ENCODE measurements at regions not wholly inside any gene's neighbourhood (a gene's known extent, or its start where the extent isn't known, plus 50 kb on each side); places are given as distances from the start of the nearest gene placed in this dataset.
"Not testable (repeated sequence)": the region's sequence is repeated elsewhere in the genome, so short reads cannot be mapped to it uniquely, and the experiment has no call there.

DNA sequence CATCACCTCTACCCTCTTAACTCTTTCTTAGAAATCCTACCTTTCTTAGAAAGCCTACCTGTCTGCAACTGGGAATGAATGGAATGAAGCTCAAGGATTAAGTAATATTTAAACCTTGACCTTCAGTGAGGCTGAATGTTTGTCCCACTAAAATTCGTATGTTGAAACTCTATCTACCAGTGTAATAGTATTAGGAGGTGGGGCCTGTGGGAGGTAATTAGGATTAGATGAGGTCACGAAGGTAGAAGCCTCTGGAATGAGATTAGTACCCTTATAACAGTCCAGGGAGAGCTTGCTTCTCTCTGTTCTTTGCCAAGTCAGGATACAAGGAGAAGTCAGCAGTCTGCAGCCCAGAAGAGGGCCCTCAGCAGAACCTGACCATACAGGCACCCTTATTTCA lies 158.0 kb downstream of the TENT5A start:
- CTCF ChIA-PET: interaction anchor here (0.5 kb wide), 1 partner anchor 153 kb away, joined by 3 read pairs; no protein-coding TSS in a partner anchor
- intact Hi-C loops (cut with micrococcal nuclease; ENCODE audit: unreplicated experiment): no loop called here
- DNase-seq: no peak
- Mint-ChIP-seq H3K9me3 (ENCODE audit: low read depth, unreplicated experiment) (no peaks in the 10 kb centered on the region), H3K4me1 (ENCODE audit: low read depth, unreplicated experiment) (no peaks in the 10 kb centered on the region), H3K4me3 (ENCODE audit: low read depth, unreplicated experiment) (no peak overlapping the region), H3K36me3 (ENCODE audit: insufficient read depth, unreplicated experiment) (no peaks in the 10 kb centered on the region), H3K27ac (ENCODE audit: unreplicated experiment) (no peak overlapping the region), H3K27me3 (ENCODE audit: unreplicated experiment) (no peaks in the 10 kb centered on the region)
- TF ChIP-seq, protein P1, sequence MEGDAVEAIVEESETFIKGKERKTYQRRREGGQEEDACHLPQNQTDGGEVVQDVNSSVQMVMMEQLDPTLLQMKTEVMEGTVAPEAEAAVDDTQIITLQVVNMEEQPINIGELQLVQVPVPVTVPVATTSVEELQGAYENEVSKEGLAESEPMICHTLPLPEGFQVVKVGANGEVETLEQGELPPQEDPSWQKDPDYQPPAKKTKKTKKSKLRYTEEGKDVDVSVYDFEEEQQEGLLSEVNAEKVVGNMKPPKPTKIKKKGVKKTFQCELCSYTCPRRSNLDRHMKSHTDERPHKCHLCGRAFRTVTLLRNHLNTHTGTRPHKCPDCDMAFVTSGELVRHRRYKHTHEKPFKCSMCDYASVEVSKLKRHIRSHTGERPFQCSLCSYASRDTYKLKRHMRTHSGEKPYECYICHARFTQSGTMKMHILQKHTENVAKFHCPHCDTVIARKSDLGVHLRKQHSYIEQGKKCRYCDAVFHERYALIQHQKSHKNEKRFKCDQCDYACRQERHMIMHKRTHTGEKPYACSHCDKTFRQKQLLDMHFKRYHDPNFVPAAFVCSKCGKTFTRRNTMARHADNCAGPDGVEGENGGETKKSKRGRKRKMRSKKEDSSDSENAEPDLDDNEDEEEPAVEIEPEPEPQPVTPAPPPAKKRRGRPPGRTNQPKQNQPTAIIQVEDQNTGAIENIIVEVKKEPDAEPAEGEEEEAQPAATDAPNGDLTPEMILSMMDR (IDR thresholded peaks at IDR 0.05; ENCODE audit: unreplicated experiment): no peak
- BruUV-seq (replicated peaks): no TSS peak

- TF ChIP-seq, protein P1 (IDR thresholded peaks at IDR 0.05; ENCODE audit: unreplicated experiment): no peak
- no peak for DNase-seq
- Mint-ChIP-seq H3K27ac (ENCODE audit: unreplicated experiment) (no peak overlapping the region), H3K9me3 (ENCODE audit: low read depth, unreplicated experiment) (peaks cover 4% of the 10 kb centered on the region), H3K4me1 (ENCODE audit: low read depth, unreplicated experiment) (no peaks in the 10 kb centered on the region), H3K4me3 (ENCODE audit: low read depth, unreplicated experiment) (no peak overlapping the region), H3K27me3 (ENCODE audit: unreplicated experiment) (no peaks in the 10 kb centered on the region), H3K36me3 (ENCODE audit: insufficient read depth, unreplicated experiment) (no peaks in the 10 kb centered on the region)
- BruUV-seq (replicated peaks): no TSS peak
- intact Hi-C loops (cut with micrococcal nuclease; ENCODE audit: unreplicated experiment): no loop called here
- CTCF ChIA-PET: no interaction called here
Measured at GRCh38 chr6:81590314-81590691, 162.2 kb downstream of the TENT5A start.

DNA sequence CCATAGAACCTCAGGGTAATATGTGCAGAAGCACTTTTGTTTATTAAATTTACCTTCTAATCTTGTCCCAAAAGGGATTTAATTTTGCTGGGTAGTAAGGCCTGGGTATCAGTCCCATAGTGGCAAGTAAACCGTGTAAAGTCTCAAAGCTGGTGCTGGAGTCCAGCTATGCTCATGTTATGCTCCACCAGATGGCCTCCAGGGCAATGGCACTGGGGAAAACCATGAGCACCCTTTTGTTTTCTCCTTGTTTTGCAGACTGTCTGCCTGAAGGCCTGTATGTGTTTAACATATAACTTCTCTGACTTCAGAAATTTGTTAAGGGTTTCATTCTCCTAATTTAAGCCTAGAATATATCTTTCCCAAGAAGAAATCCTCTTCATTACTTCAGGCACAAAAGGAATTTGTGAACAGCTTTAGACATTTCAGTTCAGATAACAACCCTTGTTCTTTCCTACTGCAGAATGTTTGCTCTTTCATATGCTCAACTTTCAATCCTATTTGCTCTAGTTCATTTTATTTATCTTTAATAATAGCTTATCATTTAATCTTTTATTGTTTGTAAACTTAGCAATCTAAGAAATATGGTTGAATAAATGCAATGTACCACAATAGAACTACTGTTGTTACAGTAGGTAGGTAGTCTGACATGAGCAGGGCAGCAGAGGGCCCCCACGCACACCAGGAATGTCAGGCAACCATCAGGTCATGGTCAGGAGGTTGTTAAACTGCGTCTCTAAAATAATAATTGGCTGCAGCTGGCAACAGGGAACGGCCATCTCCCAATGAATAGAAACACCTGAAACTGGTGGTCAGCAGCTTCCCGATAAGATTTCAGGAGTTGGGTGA lies 162.8 kb downstream of the TENT5A start:
- intact Hi-C loops (cut with micrococcal nuclease; ENCODE audit: unreplicated experiment): no loop called here
- Mint-ChIP-seq H3K9me3 (ENCODE audit: low read depth, unreplicated experiment) (peaks cover 4% of the 10 kb centered on the region), H3K4me1 (ENCODE audit: low read depth, unreplicated experiment) (no peaks in the 10 kb centered on the region), H3K27ac (ENCODE audit: unreplicated experiment) (no peak overlapping the region), H3K36me3 (ENCODE audit: insufficient read depth, unreplicated experiment) (no peaks in the 10 kb centered on the region), H3K4me3 (ENCODE audit: low read depth, unreplicated experiment) (no peak overlapping the region), H3K27me3 (ENCODE audit: unreplicated experiment) (no peaks in the 10 kb centered on the region)
- CTCF ChIA-PET: no interaction called here
- no peak for DNase-seq
- TF ChIP-seq, protein P1 (IDR thresholded peaks at IDR 0.05; ENCODE audit: unreplicated experiment): no peak
- no TSS peak for BruUV-seq (replicated peaks)

DNA sequence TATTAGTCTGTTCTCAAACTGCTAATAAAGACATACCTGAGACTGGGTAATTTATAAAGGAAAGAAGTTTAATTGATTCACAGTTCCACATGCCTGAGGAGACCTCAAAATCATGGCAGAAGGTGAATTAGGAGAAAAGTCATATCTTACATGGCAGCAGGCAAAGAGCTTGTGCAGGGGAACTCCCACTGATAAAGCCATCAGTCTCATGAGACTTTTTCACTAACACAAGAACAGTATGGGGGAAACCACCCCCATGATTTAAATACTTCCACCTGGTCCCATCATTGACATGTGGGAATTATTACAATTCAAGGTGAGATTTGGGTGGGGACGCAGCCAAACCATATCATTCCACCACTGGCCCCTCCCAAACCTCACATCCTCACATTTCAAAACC lies 166.8 kb downstream of the TENT5A start:
- H3K27ac Mint-ChIP-seq (ENCODE audit: unreplicated experiment); intact Hi-C loops (cut with micrococcal nuclease; ENCODE audit: unreplicated experiment); H3K36me3 Mint-ChIP-seq (ENCODE audit: insufficient read depth, unreplicated experiment); H3K9me3 Mint-ChIP-seq (ENCODE audit: low read depth, unreplicated experiment); CTCF ChIA-PET; H3K27me3 Mint-ChIP-seq (ENCODE audit: unreplicated experiment); H3K4me3 Mint-ChIP-seq (ENCODE audit: low read depth, unreplicated experiment); DNase-seq; H3K4me1 Mint-ChIP-seq (ENCODE audit: low read depth, unreplicated experiment); BruUV-seq (replicated peaks): not testable (repeated sequence)

DNA sequence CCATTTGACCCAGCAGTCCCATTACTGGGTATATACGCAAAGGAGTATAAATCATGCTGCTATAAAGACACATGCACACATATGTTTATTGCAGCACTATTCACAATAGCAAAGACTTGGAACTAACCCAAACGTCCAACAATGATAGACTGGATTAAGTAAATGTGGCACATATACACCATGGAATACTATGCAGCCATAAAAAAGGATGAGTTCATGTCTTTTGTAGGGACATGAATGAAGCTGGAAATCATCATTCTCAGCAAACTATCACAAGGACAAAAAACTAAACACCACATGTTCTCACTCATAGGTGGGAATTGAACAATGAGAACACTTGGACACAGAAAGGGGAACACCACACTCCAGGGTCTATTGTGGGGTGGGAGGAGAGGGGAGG lies 168.3 kb downstream of the TENT5A start:
- H3K4me3 Mint-ChIP-seq (ENCODE audit: low read depth, unreplicated experiment); H3K27me3 Mint-ChIP-seq (ENCODE audit: unreplicated experiment); H3K4me1 Mint-ChIP-seq (ENCODE audit: low read depth, unreplicated experiment); H3K9me3 Mint-ChIP-seq (ENCODE audit: low read depth, unreplicated experiment); H3K36me3 Mint-ChIP-seq (ENCODE audit: insufficient read depth, unreplicated experiment); CTCF ChIA-PET; intact Hi-C loops (cut with micrococcal nuclease; ENCODE audit: unreplicated experiment); BruUV-seq (replicated peaks); DNase-seq; H3K27ac Mint-ChIP-seq (ENCODE audit: unreplicated experiment): not testable (repeated sequence)

Measured in Calu3 (cell line).